ENCODE measurements at regions not wholly inside any gene's neighbourhood (a gene's known extent, or its start where the extent isn't known, plus 50 kb on each side); places are given as distances from the start of the nearest gene placed in this dataset.
"Not testable (repeated sequence)": the region's sequence is repeated elsewhere in the genome, so short reads cannot be mapped to it uniquely, and the experiment has no call there.

DNA sequence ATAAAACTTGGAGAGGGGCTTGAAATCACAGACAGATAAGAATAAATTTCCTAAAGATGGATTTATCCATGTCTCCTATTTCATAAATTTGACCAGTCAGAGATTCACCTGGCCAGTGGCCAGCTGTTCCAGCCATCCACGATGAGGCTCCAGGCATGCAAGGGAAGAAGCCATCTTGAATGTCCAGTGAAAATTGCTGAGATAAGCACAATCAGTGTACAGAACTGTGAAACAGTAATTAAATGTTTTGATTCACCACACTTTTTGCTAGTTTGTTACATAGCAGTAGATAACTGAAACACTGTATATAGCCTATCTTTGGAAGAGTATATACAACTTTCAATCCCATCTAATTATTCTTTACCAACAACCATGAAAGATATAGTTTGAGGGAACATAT, 163.5 kb downstream of the HINT1 start:
- no peak for DNase-seq

- DNase-seq: no peak
These were observed 164.8 kb downstream of the HINT1 start for GRCh38 chr5:131000289-131000688.

- not testable (repeated sequence) for DNase-seq
These were observed 168.3 kb downstream of the HINT1 start for GRCh38 chr5:130996720-130997119.

DNA sequence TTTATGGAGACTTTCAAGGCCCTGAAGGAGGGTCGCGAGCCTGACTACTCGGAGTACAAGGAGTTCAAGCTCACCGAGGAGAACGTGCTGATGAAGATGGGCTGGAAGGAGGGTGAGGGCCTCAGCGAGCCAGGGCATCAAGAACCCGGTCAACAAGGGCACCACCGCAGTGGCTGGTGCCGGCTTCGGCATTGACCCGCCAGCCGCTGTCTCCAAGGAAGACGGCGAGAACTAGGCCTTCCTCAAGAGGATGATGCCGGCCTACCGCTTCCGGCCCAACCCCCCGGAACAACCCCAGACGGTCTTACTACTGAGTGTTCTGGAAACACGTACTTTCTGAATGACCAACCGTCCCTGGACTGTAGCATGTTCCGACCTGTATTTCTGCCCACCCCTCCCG, 169.2 kb downstream of the HINT1 start:
- DNase-seq: no peak

DNA sequence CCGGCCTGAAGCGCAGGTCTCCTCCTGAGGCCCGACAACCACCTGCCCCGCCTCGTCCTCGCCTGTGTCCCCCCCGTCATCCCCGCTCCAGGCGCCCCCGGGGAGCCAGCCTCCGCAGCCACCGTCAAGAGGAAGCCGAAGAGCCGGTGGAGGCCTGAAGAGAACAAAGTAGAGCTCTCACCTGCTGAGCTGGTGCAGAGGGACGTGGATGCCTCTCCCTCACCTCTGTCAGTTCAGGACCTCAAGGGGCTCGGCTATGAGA, 169.9 kb downstream of the HINT1 start:
- DNase-seq: no peak

GRCh38 chr5:130994496-130995253, 170.4 kb downstream of the HINT1 start:
- no peak for DNase-seq

DNA sequence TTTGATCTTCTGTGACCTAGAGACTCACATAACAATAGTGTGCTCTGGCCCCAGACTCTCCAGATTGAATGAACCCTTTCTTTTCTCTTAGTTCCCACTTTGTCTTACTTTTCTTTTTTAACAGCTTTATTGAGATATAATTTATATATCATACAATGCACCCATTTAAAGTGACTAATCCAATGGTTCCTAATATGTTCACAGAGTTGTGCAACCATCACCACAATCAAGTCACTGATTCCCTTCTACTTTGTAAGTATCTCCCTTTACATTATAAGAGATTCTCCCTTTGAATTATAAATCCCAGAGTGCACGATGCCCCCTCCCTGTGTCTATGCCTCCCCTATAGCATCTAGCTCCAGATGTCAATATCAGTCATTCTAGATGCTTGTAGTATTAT, 172.4 kb downstream of the HINT1 start:
- DNase-seq: no peak

GRCh38 chr5:130992095-130992494, 173.0 kb downstream of the HINT1 start:
- no peak for DNase-seq

GRCh38 chr5:130985776-130986175, 179.3 kb downstream of the HINT1 start:
- DNase-seq: no peak

- no peak for DNase-seq
These were observed 183.4 kb downstream of the HINT1 start for GRCh38 chr5:130981663-130982062.

DNA sequence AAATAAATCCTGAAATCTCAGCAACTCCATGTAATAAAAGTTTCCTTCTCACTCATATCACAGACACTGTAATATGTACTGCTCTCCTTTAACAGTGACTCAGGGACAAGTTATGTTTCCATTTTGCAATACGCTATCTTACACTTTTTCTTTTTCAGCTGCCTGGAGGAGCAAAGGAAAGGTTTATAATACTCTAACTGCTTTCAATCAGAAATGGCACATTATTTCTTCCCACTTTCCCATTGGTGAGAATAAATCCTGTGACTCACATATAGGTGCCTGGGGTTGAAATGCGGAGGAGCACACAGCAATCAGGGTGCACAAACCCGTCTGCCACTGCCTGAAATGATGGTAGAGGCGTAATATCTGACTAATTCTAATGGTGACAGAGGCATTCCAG, 186.6 kb downstream of the HINT1 start:
- no peak for DNase-seq

GRCh38 chr5:130976493-130976892, 188.6 kb downstream of the HINT1 start:
- no peak for DNase-seq

DNA sequence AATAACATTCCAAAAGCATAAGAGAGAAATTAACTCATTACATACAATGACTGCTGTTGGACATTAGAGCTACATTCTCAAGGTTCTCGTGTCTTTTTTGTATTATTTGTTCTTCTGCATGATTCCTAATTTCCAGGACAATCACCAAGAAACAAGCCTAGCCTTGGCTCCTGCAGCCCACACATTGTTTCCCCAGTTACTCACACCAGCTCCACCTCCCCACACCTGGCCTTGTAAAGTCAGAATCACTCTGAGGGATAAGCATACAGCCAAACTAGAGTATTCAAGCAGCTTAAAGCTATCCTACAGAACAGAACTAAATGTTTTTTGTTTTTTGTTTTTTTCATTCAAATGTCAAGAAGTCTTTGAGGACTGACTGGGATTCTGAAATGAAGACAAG, 189.2 kb downstream of the HINT1 start:
- DNase-seq: no peak

DNA sequence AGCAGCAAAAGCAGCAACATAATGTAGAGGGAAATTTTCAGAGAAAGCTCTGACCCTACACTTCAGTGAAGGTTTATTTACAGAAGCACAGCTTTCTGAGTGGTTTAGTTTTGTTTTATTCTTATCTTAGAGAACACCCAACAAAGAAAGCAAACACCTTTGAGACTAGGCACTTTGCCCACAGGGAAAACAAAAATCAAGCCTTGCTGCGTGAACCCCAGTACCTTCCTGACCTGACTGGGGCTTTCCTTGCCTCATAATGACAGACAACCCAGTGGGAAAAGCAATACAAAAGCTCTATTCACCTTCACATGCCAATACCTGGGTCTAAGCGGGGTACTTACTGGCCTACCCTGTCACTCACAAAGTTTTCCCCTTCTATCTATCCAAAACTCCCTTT, 189.8 kb downstream of the HINT1 start:
- no peak for DNase-seq

DNA sequence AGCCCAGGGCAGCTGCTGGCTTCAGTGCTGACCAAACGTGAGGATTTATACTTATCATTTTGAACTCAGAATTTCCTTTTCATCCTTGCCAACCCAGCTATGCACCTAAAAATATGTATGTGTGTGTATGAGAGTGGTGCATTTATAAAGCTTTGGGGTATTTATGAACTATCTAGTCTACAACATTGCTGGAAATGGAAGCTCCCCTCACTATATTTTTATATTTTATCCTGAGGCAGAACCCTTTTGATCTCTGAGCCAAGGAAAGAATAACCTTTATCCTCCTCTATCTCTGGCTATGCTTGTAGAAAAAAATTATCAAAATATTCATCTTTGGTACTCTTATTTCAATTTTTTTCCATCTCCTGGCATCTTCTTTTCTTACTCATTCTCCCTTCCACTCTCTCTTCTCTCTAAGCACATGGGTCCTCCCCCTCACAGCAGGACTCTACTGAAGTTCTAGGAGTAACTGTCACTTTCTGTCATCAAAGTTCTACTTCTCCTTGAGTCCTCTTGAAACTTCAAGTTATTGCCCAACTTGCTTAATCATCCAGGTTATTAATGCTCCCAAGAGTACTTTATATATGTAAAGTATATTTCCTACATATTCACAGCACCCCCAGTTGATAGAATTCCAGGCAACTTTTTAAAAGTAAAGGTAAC, 190.9 kb downstream of the HINT1 start:
- DNase-seq: no peak

DNA sequence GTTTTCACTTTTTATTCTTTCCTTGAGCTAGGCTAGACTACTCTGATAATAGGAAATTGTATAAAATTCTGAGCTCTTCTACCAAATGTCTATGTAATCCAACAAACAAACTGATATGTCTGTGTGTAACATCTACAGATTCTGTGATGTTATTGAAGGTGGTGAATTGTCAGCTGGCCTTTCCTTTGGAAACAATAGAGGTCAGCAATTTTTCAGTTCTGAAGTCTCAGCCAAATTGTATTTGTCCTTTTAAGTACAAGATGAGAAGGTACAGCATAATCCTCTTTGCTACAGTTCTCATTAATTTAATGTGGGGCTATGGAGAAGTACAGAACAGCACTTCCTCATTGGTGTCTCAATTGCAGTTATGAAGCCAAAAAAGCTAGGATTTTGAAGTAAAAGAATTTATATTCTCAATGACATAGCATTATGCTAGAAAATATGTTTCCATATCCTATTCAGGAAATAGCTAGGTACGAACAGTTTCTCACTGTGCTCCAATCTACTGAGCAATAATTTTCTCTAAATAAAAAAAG, 198.0 kb downstream of the HINT1 start:
- DNase-seq: no peak

DNA sequence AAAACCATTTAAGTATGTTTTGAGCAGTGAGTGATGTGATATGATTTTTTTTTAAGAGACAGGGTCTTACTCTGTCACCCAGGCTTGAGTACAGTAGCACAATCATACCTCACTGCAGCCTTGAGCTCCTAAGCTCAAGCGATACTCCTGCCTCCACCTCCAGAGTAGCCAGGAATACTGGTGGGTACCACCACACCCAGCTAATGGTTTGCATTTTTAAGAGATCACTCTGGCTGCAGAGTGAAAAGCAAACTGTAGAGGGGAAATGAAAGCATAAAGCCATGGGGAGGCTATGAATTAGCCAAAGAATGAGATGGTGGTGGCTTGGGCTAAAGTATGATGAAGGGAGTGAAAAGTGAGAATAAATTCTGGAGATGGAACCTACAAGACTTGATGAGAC, 199.1 kb downstream of the HINT1 start:
- DNase-seq: no peak

DNA sequence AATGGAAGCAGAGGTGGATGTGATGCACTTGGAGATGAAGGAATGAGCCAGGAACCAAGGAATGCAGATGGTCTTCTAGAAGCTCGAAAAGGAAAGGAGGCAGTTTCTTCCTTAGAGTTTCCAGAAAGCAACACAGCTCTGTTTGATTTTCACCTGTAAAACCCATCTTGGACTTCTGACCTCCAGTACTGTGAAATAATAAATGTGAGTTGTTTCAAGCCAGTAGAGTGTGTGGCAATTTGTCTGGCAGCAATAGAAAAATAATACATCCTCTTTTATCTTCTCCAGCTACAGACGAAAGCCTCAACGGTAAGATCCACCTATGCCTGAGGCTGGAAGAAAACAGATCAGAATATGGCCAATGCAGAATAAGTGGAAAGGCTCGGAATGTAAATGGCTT, 199.7 kb downstream of the HINT1 start:
- no peak for DNase-seq

DNA sequence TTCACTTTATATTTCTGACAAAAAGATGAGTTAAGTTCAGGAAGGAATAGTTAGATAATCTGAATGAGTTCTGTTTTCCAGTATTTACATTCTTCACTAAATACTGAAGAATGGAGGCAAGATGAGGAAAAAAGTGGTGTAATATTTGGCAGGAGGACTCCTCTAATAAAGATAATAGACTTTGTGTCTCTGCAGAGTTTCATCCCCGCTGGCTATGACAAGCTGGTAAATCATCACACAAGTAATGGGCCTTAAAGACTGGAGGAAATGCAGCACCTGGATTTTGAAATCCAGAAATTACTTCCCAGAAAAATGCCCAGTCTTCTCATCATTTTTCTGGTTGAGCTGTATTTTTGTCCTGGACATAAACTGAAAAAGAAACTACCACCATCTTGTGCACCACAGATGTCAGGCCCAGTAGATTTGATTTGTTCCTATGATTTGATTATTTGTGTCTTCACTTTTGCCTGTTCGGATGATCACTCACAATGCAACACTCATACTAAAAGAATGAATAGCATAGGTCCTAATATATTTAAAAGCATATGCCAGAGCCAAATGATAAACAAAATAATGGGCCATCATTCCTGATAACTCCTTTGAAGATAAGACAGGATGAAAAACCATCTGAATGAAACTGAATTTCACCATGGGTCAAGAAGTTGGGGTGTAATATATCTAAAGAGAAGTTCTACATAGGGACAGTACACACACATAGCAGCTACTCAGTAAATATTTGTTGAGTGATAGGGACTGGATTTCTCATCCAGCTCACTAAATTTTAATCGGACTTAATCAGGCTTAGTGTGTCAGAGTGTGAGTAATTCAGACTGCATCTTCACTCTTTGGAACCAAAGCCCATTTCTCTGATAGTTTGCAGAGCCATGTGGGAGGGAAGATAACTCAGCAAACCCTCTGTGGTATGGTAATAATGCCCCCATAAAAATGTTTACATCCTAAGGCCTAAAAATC, 200.5 kb downstream of the HINT1 start:
- no peak for DNase-seq

DNA sequence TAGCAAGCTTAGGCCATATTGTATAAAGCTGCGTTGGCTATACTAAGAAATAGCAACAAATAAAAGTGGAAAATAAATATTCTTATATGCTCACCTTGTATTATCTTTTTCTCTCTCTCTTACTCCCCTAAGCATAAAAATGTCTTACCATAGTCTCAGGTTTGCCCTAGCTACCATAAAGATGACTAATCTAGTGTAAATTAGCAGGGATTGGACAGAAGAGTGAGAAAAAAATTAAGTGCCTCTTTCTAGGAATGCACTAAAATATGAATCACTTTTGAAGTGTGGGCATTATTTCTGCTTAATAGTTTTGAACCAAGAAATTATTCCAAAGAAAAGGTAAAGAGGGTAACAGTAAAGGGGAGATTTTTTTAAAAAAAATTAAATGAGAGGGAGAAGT, 201.3 kb downstream of the HINT1 start:
- no peak for DNase-seq

DNA sequence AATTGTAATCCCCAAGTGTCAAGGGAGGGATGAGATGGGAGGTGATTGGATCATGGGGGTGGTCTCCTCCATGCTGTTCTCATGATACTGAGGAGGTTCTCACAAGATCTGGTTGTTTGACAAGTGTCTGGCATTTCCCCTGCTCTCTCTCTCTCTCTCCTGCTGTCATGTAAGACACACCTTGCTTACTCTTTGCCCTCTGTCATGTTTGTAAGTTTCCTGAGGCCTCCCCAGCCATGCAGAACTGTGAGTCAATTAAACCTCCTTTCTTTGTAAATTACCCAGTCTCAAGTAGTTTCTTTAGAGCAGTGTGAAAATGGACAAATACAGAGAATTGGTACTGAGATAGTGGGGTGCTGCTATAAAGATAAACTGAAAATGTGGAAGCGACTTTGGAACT, 207.9 kb downstream of the HINT1 start:
- DNase-seq: no peak

GRCh38 chr5:130955041-130955440, 210.0 kb downstream of the HINT1 start:
- DNase-seq: no peak

GRCh38 chr5:130954336-130954735, 210.7 kb downstream of the HINT1 start:
- no peak for DNase-seq

DNA sequence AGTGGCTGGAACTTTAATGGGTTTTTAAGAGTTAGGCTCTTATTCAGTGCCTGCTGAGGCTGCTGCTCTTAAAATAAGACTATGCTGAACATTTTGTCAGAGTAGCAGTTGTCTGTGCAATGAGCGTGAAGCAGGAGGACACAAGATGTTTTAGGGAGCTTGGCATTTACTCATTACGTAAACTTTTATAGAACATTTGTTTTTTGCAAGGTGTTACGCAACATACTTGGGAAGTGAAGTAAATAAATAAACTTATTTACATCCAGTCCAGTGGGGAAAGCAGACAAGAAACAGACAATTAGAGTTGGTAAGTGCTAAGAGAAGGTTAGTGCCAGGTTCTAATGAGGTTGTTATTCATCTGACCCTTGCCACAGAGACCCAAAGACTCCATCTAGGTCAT, 226.0 kb downstream of the HINT1 start:
- DNase-seq: no peak

Data from DMS79 (cell line).